ENCODE measurements at regions not wholly inside any gene's neighbourhood (a gene's known extent, or its start where the extent isn't known, plus 50 kb on each side); places are given as distances from the start of the nearest gene placed in this dataset.

DNA sequence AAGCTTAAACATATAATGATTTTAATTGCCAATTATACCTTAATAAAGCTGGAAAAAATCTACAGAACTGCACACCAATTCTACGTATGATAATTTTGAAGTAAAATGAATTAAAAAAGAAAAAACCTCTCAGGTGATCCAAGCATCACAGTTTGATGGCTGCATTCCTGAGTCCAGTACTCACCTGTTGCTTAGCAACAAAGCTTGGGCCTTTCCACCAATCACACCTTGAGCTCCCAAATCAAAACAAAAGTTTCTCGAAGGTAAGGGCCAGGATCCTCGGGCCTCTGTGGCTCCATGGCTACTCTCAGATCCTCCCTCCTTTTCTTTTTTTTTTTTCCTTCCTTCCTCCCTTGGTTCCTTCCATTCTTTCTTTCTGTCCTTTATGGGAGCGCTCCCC, 137.2 kb upstream of the PCBD1 start:
- DNase-seq: no peak

DNA sequence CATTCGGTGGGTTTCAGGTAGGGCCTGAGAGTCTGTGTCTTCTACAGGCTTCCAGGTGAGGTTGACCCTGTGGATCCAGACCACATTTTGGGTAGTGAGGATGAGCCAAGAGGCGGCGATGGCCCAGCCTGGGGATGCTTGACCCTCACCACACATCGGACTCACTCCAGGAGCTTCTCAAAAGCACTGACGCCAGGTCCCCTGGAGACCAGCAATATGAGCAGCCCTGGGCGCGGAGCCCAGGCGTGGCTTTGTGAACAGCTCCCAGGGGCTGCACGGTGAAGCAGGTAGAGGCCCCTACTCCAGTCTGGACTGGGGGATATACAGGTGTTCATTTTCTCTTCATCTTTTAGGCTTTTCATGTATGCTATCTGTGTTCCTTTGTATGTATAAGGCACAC, 139.7 kb upstream of the PCBD1 start:
- DNase-seq: no peak

DNA sequence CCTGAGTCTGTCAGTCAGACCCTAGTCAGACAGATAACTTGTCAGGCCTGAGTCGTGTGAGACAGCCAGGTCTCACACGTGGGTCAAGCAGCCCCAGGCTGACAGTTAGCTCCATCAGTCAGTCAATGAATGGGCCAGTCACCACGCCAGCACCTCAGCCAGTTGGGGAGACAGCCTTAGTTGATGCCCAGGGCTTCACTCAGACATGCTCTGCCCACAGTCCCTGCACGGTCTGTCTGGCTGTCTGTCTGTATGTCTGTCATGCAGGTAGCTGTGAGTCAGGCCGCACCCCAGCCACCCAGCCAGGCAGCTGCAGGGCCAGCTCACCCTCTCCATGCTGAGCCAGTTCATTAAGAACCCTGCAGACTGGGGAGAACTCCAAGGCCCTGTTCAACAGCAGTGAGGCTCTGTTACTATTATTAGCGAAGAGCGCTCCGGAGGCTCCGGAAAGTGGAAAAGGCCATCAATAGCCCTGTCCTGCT, 141.1 kb upstream of the PCBD1 start:
- no peak for DNase-seq

DNA sequence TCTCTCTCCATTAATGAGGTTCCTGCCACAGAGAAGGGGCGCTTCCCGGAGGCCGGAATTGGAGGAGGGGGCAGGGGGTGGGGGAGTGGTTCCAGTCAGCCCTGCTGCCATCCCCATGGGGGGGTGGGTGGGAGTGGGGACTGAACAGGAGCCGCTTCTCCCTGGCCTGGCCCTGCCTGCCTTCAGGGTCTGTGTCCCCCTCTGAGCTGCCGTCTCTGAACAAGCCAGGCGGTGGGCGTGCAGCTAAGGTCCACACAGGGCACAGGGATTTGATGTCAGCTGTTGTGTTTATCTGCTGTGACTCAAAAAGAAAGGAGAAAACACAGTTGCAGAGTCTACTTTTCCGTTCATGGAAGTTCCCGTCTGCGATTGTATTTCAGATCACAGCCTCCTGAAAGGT, 141.5 kb upstream of the PCBD1 start:
- DNase-seq: no peak

DNA sequence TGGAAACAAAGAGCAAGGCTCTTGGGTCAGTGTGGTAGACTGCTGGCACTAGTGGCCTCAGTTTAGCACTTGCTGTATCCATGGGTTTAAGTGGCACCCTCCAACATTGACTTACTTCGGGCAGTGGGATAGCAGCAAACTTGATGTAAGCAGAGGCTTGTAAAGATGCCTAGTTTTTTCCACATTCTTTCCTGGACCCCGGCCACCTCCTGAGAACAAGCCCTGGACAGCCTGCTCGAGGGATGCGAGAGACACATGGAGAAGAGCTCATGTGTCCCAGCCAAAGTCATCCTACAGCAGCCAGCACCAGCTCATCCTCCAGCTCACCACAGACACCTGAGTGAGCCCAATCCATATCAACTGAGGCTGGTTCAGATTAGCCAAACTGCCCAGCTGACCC, 142.7 kb upstream of the PCBD1 start:
- DNase-seq: peak; percentile 69

DNA sequence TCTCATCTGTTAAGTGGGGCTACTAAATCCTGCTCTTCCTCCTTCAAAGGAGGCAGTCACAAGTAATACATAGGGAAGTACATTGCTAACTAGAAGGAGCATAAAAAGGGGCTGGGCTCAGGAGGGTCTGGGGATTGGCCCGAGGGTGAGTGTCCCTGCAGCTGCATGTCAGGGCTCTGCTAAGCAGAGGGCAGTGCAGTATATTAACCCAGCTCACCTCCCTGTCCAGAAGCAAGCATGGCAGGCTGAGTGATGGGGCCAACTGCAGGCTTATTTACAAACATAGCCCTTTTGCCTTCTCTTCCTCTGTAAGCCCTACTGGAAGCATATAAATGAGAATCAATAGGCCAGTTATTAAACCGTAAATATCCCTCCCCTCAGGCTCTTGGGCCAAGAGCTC, 143.2 kb upstream of the PCBD1 start:
- no peak for DNase-seq

DNA sequence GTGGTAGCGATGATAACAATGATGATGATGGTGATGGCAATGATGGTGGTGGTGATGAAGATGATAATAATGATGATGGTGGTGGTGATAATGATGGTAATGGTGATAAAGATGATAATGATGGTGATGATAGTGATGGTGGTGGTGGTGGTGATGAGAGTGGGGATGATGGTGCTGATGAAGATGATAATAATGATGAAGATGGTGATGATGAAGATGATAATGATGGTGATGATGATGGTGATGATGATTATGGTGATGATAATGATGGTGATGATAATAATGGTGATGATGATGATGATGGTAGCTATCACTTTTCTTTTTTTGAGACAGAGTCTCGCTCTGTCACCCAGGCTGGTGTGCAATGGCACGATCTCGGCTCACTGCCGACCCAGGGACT, 144.5 kb upstream of the PCBD1 start:
- DNase-seq: no peak

DNA sequence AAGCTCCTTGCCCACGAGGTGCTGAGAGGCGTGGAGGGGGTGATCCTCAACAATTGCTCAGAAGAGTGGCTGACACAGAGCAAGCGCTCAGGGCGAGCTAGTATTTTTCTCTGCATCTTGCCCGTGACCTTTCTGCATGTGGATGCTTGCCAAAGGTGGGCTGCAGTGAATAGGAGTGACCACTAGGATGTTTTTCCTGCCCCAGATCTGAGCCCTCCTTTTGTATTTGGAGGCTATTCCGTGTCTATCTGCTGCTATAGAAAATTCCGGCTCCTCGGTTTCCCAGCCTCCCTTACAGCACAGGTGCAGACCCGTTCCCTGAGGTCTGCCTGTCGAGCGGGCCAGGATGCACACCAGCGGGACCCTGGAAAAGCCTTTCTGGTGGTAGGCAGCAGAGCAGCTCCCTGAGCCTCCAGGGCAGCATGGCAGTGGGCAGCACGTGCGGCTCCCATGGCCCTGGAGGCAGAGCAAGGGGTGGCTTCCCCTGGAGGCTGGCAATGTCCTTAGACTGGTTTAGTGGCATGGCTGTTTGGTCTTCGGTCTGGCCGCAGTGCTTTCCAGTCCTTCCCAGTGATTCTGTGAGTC, 145.1 kb upstream of the PCBD1 start:
- no peak for DNase-seq

DNA sequence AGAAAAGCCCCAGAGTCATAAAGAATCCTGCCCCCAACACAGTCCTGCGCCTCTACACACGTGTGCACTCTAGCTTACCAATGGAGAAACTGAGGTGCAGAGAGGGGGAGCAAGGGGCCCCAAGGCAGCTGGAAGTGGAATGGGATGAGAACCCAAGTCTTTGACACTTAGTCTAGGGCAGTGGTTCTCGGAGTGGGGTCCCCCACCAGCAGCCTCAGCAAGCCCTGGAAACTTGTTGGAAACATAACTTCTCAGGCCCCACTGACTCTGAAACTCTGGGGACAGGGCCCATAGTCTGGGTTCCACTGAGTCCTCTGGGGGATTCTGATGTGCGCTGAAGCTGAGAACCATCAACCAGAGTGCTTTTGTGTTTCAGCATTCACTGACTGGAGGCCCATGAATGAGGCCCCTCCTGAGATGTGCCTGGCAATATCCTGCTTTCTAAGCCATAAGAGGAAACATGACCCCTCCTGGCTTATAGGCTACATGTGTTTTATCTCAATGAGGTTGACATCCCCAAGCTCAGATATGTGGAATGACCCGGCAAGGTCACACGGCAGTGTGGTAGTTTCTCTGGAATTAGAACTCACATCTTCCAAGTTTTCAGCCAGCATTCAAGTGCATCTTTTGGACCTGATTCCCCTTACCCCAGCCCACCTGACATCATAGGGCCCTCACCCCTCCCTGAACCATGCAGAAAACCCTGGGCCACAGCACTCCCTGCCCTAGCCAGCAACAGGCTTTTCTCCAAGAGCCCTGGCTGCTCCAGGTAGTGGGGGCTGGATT, 147.3 kb upstream of the PCBD1 start:
- no peak for DNase-seq

DNA sequence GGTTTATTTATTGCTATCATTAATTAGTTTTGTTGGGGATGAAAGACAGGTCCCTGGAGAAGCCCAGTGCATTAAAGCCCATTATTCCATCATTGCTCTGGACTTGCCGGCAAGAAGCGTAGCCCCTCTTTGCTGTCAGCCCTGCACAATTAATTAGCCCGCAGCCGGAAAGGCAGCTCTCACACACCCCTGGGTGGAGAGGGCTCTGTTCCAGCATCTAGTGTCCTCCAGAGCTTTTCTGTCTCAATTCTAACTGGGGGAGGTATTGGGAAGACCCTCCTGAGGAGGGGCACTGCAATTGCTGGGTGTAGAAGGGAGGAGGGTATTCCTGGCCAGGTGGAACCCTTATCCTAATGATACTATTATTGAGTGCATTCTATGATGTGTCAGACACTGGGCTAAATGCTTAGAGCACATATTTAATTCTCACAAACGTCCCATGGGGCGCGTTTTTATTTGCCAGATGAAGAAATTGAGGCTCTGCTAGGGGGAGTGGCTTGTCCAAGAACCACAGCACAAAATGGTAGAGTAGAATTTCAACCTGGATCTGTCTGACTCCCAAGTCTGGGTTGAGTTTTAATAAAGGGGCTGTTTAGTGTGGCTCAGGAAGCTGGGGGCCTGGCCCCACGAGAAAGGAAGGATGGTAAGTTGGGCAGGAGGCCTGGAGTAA, 148.1 kb upstream of the PCBD1 start:
- no peak for DNase-seq

DNA sequence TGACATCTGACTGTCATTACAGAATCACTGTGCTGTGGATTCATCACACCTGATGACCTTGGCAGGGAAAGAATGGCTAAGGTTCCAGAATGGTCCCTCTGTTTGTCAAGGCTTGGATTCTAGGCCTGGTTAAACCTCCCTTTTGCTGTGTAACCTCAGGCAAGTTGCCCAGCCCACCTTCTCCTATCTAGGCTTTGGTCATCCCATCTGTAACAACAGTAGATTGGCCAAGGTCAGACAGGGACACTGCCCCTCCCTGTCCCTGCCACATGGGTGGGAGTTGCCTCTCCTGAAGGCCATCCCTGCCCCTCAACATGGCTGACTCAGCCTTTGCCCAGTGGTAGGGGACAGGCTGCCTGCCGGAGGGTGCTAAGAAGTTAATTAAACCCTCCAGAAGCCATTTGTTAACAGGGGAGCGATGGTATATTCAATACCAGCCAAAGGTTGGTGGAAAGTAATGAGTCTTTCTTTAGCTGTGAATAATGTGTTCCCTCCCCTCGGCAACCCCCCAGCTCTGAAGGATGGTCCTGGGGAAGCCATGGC, 149.8 kb upstream of the PCBD1 start:
- no peak for DNase-seq

DNA sequence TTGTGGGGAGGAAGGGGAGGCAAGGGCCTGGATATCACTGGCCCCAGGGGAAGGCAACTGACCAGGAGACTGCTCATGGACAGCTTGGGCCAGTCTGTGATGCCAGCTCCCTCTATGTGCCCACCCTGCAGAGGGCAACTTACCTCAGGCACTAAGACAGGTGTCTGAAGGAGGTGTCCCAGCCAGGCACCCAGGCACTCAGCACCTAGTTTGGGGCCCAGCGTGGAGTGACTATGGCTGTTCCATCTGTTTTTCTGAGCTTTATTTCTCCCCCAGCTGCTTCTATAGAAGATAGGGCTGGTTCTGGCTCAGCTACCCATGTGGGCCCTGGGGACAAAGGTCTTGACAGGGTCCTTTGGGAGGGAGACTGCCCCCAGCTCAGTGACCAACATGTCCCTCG, 150.6 kb upstream of the PCBD1 start:
- no peak for DNase-seq

DNA sequence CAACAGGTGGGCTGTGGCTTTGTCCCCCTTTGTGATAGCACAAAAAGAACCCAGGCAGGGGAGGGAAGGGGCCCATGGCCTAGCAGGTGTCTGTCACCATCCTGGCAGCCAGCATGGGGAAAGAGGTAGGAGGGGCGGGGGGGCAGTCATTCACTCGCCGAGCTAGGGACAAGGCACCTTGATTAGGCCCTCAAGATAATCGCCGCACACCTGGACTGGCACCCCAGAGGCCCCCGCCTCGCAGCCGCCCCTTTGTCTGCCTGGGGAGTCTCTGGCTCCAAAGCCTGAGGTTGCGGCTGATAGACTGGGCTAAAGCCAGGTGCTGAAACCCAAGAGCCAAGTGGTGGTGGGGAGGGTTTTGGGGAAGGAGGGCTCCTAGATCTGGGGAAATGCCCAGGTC, 151.2 kb upstream of the PCBD1 start:
- no peak for DNase-seq

DNA sequence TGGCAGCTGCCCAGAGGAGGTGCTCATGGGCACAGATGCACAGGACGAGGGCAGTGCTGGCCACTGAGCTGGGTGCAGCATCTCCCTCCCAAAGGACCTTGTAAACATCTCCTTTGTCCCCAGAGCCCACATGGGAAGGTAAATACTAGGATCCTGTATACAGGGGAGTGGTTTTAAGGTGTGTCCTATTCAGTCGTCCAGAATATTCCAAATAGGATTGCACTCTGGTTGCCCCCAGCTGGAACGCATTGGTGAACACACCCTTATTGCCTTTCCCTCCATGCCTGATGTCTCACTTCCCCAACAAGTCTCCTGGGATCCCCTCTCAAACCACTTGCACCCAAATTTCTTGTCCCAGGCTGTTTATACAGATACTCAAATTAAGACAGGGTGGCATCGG, 152.0 kb upstream of the PCBD1 start:
- no peak for DNase-seq

DNA sequence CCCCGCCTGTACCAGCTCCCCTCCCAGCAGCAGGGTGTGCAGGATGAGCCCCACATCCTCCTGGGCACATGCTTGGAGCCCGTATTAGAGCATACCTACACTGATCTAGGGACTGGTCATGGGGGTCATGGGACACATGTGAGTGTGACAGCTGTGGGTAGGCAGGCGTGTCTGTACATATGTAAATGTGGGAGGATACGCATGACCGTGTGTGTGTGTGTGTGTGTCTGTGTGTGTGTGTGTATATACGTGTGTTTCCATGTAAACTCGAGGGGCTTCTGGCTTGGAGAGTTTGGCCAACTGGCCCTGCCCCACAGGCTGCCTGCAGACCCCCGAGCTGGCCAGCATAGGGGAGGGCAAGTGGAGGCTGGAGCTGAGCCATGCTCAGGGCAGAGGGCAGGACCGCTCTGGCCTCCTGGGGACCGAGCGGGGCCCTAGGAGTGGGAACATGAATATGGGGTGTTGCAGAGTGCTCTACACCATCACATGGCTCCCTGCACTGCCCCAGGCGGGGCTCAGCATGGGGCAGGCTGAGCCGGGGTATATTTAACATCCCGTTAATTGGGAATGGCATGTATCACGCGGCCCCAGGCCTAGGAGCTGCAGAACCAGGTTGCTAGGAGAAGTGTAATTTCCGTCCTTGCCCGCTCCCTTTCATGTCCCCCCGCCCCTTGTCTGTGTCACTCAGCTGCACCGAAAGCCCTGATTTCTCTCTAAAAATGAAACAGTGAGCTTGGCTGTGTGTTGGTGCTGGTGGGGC, 152.7 kb upstream of the PCBD1 start:
- no peak for DNase-seq

DNA sequence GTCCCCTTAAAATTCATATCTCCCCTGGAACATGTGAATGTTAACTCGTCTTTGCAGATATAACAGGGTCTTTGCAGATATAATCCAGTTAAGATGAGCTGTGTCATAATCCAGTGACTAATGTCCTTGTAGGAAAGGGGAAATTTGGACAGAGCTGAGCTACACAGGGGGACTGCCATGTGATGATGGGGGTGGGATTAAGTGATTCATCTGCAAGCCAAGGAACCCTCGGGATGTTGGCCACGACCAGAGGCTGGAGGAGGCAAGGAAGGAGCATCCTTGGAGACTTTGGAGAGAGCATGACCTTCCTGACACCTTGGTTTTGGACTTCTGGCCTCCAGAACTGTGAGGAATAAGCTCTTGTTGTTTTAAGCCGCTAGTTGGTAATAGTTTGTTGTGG, 153.9 kb upstream of the PCBD1 start:
- no peak for DNase-seq

DNA sequence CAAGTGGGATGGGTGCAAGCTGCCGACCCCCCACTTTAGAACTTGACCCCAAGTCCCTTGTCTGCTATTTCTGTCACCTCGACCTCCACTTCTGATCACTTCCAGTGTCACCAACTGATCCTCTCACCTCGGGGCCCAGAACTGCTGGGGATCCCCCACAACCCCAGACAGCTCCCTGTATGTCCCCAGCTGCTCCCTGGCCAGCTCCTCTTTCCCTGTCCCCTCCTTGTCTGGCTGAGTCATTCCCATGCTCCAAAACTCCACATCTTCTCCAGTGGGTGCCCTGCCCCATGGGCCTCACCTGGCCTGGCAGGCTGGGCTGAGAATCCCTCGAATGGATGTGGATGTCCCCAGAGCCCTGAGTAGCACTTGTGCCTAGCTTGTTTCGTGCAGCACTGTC, 154.3 kb upstream of the PCBD1 start:
- no peak for DNase-seq

DNA sequence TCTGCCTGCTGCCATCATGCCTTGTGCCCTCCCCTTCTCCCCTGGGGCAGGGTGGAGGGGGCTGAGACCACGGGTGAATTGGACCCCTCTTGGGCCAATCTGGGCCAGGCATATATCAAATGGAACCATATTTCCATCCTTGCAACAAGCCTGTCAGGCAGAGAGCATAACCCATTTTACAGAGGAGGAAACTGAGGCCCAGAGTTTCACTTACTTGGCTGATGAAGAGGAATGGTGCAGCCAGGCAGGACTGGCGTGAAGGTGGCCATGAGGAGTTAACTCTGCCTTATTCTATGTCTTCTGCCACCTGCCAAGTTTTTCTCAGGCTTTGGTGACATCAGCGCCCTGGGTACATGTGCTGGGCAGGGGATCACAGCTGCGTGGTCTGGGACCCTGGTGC, 155.5 kb upstream of the PCBD1 start:
- DNase-seq: no peak

DNA sequence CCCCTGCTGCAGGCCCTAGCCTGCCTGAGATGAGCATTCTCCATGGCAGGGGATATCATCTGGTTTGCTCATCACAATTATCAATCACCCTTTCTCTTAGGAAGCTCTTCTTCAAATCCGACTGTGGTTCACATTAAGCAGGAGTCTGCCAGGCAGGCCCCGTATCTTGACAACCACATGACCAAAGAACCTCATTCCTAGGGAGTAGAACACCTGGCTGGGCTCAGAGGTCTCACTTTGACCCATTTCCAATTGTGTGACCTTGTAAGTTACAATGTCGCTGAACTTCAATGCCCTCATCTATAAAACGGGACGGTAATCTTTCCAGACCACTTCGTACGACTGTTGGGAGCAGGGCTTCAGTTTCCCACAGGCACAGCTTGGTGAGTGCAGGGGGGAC, 156.4 kb upstream of the PCBD1 start:
- no peak for DNase-seq

DNA sequence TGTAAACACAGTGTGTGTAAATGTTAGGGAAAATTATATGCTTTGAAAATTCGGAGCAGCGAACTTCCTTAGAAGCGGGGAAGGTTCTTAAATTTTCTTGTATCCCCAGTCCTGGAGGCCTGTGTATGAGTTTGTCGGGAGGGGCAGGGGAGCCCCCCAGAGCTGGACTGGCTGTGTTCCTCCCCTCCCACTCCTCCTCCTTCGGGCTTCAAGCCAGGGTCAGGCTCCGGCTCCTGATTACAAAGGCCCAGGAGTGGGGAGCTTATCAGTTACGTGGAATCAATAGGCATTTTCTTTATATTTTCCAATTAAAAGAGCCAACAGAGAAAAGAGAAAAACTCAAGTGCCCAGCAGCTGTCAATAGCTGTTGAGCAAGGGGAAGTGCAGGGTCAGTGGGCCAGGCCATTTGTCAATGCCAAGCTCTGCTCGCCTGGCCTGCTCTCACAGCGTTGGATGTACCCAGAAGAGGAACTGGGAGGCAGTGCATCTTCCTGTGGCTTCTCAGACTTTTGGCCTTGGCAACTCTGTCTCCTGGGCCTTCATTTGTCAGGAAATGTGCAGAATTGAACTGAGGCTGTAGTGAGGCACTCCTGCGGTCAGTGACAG, 156.9 kb upstream of the PCBD1 start:
- no peak for DNase-seq

DNA sequence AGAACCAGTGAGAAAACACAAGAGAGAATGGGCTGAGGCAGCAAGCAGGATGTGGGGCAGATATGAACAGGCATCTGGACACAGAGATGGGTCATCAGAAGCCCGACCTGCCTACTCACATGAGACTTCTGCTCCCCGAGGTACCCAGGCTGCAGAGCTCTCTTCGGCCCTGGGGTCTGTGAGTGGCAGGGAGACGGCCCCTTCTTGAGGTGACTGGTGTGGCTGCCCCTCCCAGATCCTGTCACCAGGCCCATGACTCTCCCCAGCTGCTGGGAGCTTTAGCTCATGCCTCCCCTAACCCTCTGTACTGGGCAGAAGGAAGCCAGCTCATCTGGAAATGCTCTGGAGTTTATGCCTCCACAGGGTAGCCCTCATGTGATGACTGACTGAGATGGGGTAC, 157.6 kb upstream of the PCBD1 start:
- no peak for DNase-seq

DNA sequence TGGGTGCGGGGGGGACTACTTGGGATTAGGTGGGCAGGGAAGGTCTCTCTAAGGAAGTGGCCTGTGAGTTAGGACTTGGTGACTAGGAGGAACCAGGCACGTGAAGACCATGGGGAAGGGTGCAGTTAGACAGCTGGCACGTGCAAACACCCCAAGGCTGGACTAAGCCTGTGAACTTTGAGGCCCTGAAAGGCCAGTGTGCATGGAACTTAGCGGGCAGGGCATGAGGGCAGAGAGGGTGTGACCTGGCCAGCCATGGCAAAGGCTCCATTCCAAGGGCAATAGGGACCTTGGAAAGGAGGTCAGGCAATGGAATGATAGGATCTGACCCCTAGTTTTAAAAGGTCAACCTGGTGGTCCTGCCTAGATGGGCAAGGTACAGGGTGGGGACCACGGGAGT, 158.4 kb upstream of the PCBD1 start:
- no peak for DNase-seq

All from hindlimb muscle (tissue), 1 donor.